Ishikawa (cell line): ENCODE measurements at regions not wholly inside any gene's neighbourhood (a gene's known extent, or its start where the extent isn't known, plus 50 kb on each side); places are given as distances from the start of the nearest gene placed in this dataset.

ENCODE experiments used
- CEBPB ChIP-seq: IDR thresholded peaks from 2 replicates; pipeline ENCODE4 v1.6.1; 2012
- CREB1 ChIP-seq: IDR thresholded peaks from 2 replicates; pipeline ENCODE4 v1.6.1; 2012; ENCODE audit warnings: low read depth
- EP300 ChIP-seq: IDR thresholded peaks from 2 replicates; pipeline ENCODE4 v1.6.1; 2012; ENCODE audit warnings: borderline replicate concordance
- FOXM1 ChIP-seq: IDR thresholded peaks from 2 replicates; pipeline ENCODE4 v1.6.1; 2012; ENCODE audit warnings: low read depth, borderline replicate concordance
- NFIC ChIP-seq: IDR thresholded peaks from 2 replicates; pipeline ENCODE4 v1.6.1; 2012
- RAD21 ChIP-seq: IDR thresholded peaks from 2 replicates; pipeline ENCODE4 v1.6.1; 2012; ENCODE audit warnings: low read depth
- TAF1 ChIP-seq: IDR thresholded peaks from 2 replicates; pipeline ENCODE4 v1.6.1; 2012; ENCODE audit warnings: low read depth, mild to moderate bottlenecking
- TEAD4 ChIP-seq: IDR thresholded peaks from 2 replicates; pipeline ENCODE4 v1.6.1; 2012
- YY1 ChIP-seq: IDR thresholded peaks from 2 replicates; pipeline ENCODE4 v1.6.1; 2012; ENCODE audit warnings: low read depth
- TF ChIP-seq, protein P1 (sequence below): IDR thresholded peaks from 2 replicates; pipeline ENCODE4 v1.6.1; 2012; ENCODE audit warnings: low read depth, mild to moderate bottlenecking
- TF ChIP-seq, protein P2 (sequence below): IDR thresholded peaks from 2 replicates; pipeline ENCODE4 v1.6.1; 2012

DNA sequence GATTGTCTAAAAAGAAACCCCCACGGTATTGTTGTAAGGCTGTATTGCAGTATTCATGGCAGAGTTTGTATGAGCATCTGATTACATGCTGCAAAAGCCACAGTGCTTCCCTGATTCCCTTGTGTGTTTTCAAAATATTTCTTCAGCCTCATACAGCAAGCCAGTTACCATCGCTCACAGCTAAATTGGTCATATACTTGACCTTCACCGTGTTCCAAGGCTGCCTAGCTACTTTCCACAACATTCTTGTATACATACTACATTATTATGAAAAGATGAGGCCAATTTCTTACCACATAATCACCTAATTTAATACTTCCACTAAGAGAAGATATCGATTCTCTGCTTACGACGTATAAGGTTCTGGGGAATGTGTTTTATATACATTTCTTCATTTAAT lies 576.3 kb upstream of the CNTNAP5 start:
- TF ChIP-seq NFIC (no peak), EP300 (no peak), RAD21 (no peak), FOXM1 (no peak), TAF1 (no peak), CEBPB (no peak), YY1 (no peak), TEAD4 (no peak), CREB1 (no peak)
- TF ChIP-seq, protein P1, sequence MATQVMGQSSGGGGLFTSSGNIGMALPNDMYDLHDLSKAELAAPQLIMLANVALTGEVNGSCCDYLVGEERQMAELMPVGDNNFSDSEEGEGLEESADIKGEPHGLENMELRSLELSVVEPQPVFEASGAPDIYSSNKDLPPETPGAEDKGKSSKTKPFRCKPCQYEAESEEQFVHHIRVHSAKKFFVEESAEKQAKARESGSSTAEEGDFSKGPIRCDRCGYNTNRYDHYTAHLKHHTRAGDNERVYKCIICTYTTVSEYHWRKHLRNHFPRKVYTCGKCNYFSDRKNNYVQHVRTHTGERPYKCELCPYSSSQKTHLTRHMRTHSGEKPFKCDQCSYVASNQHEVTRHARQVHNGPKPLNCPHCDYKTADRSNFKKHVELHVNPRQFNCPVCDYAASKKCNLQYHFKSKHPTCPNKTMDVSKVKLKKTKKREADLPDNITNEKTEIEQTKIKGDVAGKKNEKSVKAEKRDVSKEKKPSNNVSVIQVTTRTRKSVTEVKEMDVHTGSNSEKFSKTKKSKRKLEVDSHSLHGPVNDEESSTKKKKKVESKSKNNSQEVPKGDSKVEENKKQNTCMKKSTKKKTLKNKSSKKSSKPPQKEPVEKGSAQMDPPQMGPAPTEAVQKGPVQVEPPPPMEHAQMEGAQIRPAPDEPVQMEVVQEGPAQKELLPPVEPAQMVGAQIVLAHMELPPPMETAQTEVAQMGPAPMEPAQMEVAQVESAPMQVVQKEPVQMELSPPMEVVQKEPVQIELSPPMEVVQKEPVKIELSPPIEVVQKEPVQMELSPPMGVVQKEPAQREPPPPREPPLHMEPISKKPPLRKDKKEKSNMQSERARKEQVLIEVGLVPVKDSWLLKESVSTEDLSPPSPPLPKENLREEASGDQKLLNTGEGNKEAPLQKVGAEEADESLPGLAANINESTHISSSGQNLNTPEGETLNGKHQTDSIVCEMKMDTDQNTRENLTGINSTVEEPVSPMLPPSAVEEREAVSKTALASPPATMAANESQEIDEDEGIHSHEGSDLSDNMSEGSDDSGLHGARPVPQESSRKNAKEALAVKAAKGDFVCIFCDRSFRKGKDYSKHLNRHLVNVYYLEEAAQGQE = no peak
- TF ChIP-seq, protein P2, sequence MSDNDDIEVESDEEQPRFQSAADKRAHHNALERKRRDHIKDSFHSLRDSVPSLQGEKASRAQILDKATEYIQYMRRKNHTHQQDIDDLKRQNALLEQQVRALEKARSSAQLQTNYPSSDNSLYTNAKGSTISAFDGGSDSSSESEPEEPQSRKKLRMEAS = no peak
